ENCODE measurements at regions not wholly inside any gene's neighbourhood (a gene's known extent, or its start where the extent isn't known, plus 50 kb on each side); places are given as distances from the start of the nearest gene placed in this dataset.

DNA sequence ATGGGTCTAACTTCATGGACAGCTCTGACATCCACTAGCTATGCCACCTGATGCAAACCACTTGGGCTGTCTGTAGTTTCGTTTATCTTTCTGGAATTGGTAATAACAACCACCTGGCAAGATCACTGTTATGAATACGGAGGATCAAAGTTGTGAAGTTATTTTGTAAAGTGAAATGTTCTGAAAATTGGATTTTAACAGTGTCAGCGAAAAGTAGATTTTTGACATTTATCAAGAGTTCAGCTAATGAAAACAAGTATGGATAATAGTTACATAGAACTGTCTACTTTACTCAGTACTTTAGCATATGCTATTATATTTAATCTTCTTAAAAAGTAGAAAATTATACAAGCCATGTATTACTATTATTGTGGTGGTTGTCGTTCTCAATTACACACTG lies 813.8 kb downstream of the RNF144A start:
- TF ChIP-seq, protein P1, sequence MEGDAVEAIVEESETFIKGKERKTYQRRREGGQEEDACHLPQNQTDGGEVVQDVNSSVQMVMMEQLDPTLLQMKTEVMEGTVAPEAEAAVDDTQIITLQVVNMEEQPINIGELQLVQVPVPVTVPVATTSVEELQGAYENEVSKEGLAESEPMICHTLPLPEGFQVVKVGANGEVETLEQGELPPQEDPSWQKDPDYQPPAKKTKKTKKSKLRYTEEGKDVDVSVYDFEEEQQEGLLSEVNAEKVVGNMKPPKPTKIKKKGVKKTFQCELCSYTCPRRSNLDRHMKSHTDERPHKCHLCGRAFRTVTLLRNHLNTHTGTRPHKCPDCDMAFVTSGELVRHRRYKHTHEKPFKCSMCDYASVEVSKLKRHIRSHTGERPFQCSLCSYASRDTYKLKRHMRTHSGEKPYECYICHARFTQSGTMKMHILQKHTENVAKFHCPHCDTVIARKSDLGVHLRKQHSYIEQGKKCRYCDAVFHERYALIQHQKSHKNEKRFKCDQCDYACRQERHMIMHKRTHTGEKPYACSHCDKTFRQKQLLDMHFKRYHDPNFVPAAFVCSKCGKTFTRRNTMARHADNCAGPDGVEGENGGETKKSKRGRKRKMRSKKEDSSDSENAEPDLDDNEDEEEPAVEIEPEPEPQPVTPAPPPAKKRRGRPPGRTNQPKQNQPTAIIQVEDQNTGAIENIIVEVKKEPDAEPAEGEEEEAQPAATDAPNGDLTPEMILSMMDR (IDR thresholded peaks at IDR 0.05; ENCODE audit: poor library complexity, severe bottlenecking), result no peak
- no peak for TF ChIP-seq EZH2 (IDR thresholded peaks at IDR 0.05; ENCODE audit: borderline replicate concordance, insufficient read depth, low read length, poor library complexity, severe bottlenecking)
- TF ChIP-seq, protein P2, sequence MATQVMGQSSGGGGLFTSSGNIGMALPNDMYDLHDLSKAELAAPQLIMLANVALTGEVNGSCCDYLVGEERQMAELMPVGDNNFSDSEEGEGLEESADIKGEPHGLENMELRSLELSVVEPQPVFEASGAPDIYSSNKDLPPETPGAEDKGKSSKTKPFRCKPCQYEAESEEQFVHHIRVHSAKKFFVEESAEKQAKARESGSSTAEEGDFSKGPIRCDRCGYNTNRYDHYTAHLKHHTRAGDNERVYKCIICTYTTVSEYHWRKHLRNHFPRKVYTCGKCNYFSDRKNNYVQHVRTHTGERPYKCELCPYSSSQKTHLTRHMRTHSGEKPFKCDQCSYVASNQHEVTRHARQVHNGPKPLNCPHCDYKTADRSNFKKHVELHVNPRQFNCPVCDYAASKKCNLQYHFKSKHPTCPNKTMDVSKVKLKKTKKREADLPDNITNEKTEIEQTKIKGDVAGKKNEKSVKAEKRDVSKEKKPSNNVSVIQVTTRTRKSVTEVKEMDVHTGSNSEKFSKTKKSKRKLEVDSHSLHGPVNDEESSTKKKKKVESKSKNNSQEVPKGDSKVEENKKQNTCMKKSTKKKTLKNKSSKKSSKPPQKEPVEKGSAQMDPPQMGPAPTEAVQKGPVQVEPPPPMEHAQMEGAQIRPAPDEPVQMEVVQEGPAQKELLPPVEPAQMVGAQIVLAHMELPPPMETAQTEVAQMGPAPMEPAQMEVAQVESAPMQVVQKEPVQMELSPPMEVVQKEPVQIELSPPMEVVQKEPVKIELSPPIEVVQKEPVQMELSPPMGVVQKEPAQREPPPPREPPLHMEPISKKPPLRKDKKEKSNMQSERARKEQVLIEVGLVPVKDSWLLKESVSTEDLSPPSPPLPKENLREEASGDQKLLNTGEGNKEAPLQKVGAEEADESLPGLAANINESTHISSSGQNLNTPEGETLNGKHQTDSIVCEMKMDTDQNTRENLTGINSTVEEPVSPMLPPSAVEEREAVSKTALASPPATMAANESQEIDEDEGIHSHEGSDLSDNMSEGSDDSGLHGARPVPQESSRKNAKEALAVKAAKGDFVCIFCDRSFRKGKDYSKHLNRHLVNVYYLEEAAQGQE (IDR thresholded peaks at IDR 0.05; ENCODE audit: borderline replicate concordance), result no peak
- no peak for TF ChIP-seq SMC3 (conservative IDR thresholded peaks at IDR 0.05; ENCODE audit: poor library complexity)
- no peak for TF ChIP-seq POLR2AphosphoS5 (IDR thresholded peaks at IDR 0.05)
- no peak for TF ChIP-seq RAD21 (conservative IDR thresholded peaks at IDR 0.05)
- TF ChIP-seq EP300 (conservative IDR thresholded peaks at IDR 0.05; ENCODE audit: poor library complexity, severe bottlenecking), result no peak

Measured in neural cell (in vitro differentiated cells).